ENCODE measurements at regions not wholly inside any gene's neighbourhood (a gene's known extent, or its start where the extent isn't known, plus 50 kb on each side); places are given as distances from the start of the nearest gene placed in this dataset.
"Not testable (repeated sequence)": the region's sequence is repeated elsewhere in the genome, so short reads cannot be mapped to it uniquely, and the experiment has no call there.

GRCh38 chr12:11992515-11992914, 78.2 kb upstream of the BCL2L14 start:
- Histone ChIP-seq H3K4me3 (no peak overlapping the region), H3K4me1 (no peaks in the 10 kb centered on the region), H3K9me3 (no peaks in the 10 kb centered on the region), H3K36me3 (replicated peaks) (no peaks in the 10 kb centered on the region), H3K27me3 (ENCODE audit: low read depth) (no peaks in the 10 kb centered on the region; the same call in 1 of the 2 replicates)
- in situ Hi-C loops (cut with MboI; ENCODE audit: low sequenced_read_pairs), result no loop called here
- no peak for DNase-seq (ENCODE audit: low spot score in 2 of 2)

GRCh38 chr12:11998307-11998943, 72.3 kb upstream of the BCL2L14 start:
- DNase-seq (ENCODE audit: low spot score in 2 of 2); H3K4me3 ChIP-seq; H3K36me3 ChIP-seq (replicated peaks); in situ Hi-C loops (cut with MboI; ENCODE audit: low sequenced_read_pairs); H3K9me3 ChIP-seq; H3K4me1 ChIP-seq; H3K27me3 ChIP-seq (ENCODE audit: low read depth): not testable (repeated sequence)

GRCh38 chr12:11998944-11999315, 71.8 kb upstream of the BCL2L14 start:
- no peaks in the 10 kb centered on the region for H3K27me3 ChIP-seq (ENCODE audit: low read depth)
- H3K4me1 ChIP-seq, result no peaks in the 10 kb centered on the region
- in situ Hi-C loops (cut with MboI; ENCODE audit: low sequenced_read_pairs), result no loop called here
- no peaks in the 10 kb centered on the region for H3K9me3 ChIP-seq
- H3K4me3 ChIP-seq, result no peak overlapping the region
- H3K36me3 ChIP-seq (replicated peaks), result no peaks in the 10 kb centered on the region
- no peak for DNase-seq (ENCODE audit: low spot score in 2 of 2)

GRCh38 chr12:12003609-12004008, 67.1 kb upstream of the BCL2L14 start:
- no peak for DNase-seq (ENCODE audit: low spot score in 2 of 2)
- Histone ChIP-seq H3K4me3 (no peak overlapping the region), H3K27me3 (ENCODE audit: low read depth) (no peaks in the 10 kb centered on the region), H3K36me3 (replicated peaks) (no peaks in the 10 kb centered on the region), H3K4me1 (no peaks in the 10 kb centered on the region), H3K9me3 (no peaks in the 10 kb centered on the region)
- in situ Hi-C loops (cut with MboI; ENCODE audit: low sequenced_read_pairs), result no loop called here

- H3K4me1 ChIP-seq, result no peaks in the 10 kb centered on the region
- no peak for DNase-seq (ENCODE audit: low spot score in 2 of 2)
- H3K27me3 ChIP-seq (ENCODE audit: low read depth), result no peaks in the 10 kb centered on the region
- H3K36me3 ChIP-seq (replicated peaks), result no peaks in the 10 kb centered on the region
- no peak overlapping the region for H3K4me3 ChIP-seq
- in situ Hi-C loops (cut with MboI; ENCODE audit: low sequenced_read_pairs), result no loop called here
- no peaks in the 10 kb centered on the region for H3K9me3 ChIP-seq
These were observed 66.2 kb upstream of the BCL2L14 start for GRCh38 chr12:12004524-12004923.

- Histone ChIP-seq H3K36me3 (replicated peaks) (no peaks in the 10 kb centered on the region), H3K4me1 (no peaks in the 10 kb centered on the region), H3K4me3 (no peak overlapping the region), H3K9me3 (no peaks in the 10 kb centered on the region), H3K27me3 (ENCODE audit: low read depth) (no peaks in the 10 kb centered on the region)
- in situ Hi-C loops (cut with MboI; ENCODE audit: low sequenced_read_pairs), result no loop called here
- no peak for DNase-seq (ENCODE audit: low spot score in 2 of 2)
These were observed 63.6 kb upstream of the BCL2L14 start for GRCh38 chr12:12007001-12007712.

- in situ Hi-C loops (cut with MboI; ENCODE audit: low sequenced_read_pairs), result no loop called here
- no peak for DNase-seq (ENCODE audit: low spot score in 2 of 2)
- no peaks in the 10 kb centered on the region for H3K36me3 ChIP-seq (replicated peaks)
- H3K9me3 ChIP-seq, result no peaks in the 10 kb centered on the region
- no peak overlapping the region for H3K4me3 ChIP-seq
- H3K27me3 ChIP-seq (ENCODE audit: low read depth), result no peaks in the 10 kb centered on the region
- H3K4me1 ChIP-seq, result no peaks in the 10 kb centered on the region
These were observed 63.0 kb upstream of the BCL2L14 start for GRCh38 chr12:12007713-12008231.

- peak in 1 of 2 experiments; percentile 33 for DNase-seq (ENCODE audit: low spot score in 2 of 2)
- H3K27me3 ChIP-seq (ENCODE audit: low read depth), result no peaks in the 10 kb centered on the region
- H3K9me3 ChIP-seq, result no peaks in the 10 kb centered on the region
- H3K36me3 ChIP-seq (replicated peaks), result no peaks in the 10 kb centered on the region
- no peaks in the 10 kb centered on the region for H3K4me1 ChIP-seq
- no peak overlapping the region for H3K4me3 ChIP-seq
- in situ Hi-C loops (cut with MboI; ENCODE audit: low sequenced_read_pairs), result no loop called here
These were observed 62.4 kb upstream of the BCL2L14 start for GRCh38 chr12:12008232-12008850.

- peak in 1 of 2 experiments; percentile 15 for DNase-seq (ENCODE audit: low spot score in 2 of 2)
- H3K4me1 ChIP-seq, result no peaks in the 10 kb centered on the region
- in situ Hi-C loops (cut with MboI; ENCODE audit: low sequenced_read_pairs), result no loop called here
These were observed 61.7 kb upstream of the BCL2L14 start for GRCh38 chr12:12008931-12009611.

GRCh38 chr12:12009749-12010276, 60.9 kb upstream of the BCL2L14 start:
- H3K9me3 ChIP-seq; H3K27me3 ChIP-seq (ENCODE audit: low read depth); in situ Hi-C loops (cut with MboI; ENCODE audit: low sequenced_read_pairs); H3K36me3 ChIP-seq (replicated peaks); H3K4me3 ChIP-seq; DNase-seq (ENCODE audit: low spot score in 2 of 2); H3K4me1 ChIP-seq: not testable (repeated sequence)

More at GRCh38 chr12:12008931-12009611, 61.7 kb upstream of the BCL2L14 start:
- H3K36me3 ChIP-seq (replicated peaks), result no peaks in the 10 kb centered on the region
- no peaks in the 10 kb centered on the region for H3K27me3 ChIP-seq (ENCODE audit: low read depth)
- H3K9me3 ChIP-seq, result no peaks in the 10 kb centered on the region
- H3K4me3 ChIP-seq, result no peak overlapping the region

- Histone ChIP-seq H3K4me3 (no peak overlapping the region), H3K4me1 (no peaks in the 10 kb centered on the region), H3K27me3 (ENCODE audit: low read depth) (no peaks in the 10 kb centered on the region), H3K9me3 (no peaks in the 10 kb centered on the region), H3K36me3 (replicated peaks) (no peaks in the 10 kb centered on the region)
- in situ Hi-C loops (cut with MboI; ENCODE audit: low sequenced_read_pairs), result no loop called here
- DNase-seq (ENCODE audit: low spot score in 2 of 2), result no peak
These were observed 60.3 kb upstream of the BCL2L14 start for GRCh38 chr12:12010277-12011039.

- Histone ChIP-seq H3K9me3 (no peaks in the 10 kb centered on the region), H3K36me3 (replicated peaks) (no peaks in the 10 kb centered on the region), H3K27me3 (ENCODE audit: low read depth) (no peaks in the 10 kb centered on the region), H3K4me1 (no peaks in the 10 kb centered on the region), H3K4me3 (no peak overlapping the region)
- in situ Hi-C loops (cut with MboI; ENCODE audit: low sequenced_read_pairs), result no loop called here
- no peak for DNase-seq (ENCODE audit: low spot score in 2 of 2)
These were observed 58.9 kb upstream of the BCL2L14 start for GRCh38 chr12:12011880-12012260.

- DNase-seq (ENCODE audit: low spot score in 2 of 2), result no peak
- Histone ChIP-seq H3K4me1 (no peaks in the 10 kb centered on the region), H3K36me3 (replicated peaks) (no peaks in the 10 kb centered on the region), H3K27me3 (ENCODE audit: low read depth) (no peaks in the 10 kb centered on the region), H3K9me3 (no peaks in the 10 kb centered on the region), H3K4me3 (no peak overlapping the region)
- in situ Hi-C loops (cut with MboI; ENCODE audit: low sequenced_read_pairs), result no loop called here
These were observed 55.6 kb upstream of the BCL2L14 start for GRCh38 chr12:12015073-12015685.

Data from HAP-1 (cell line).